ENCODE measurements at regions not wholly inside any gene's neighbourhood (a gene's known extent, or its start where the extent isn't known, plus 50 kb on each side); places are given as distances from the start of the nearest gene placed in this dataset.

- TF ChIP-seq CTCF (IDR thresholded peaks at IDR 0.05; ENCODE audit: low read depth, low read length): no peak
- no peak for TF ChIP-seq EZH2phosphoT487 (IDR thresholded peaks at IDR 0.05; ENCODE audit: low read depth)
Measured at GRCh38 chr1:213332491-213332890, 281.4 kb downstream of the RPS6KC1 start.
